ENCODE measurements at regions not wholly inside any gene's neighbourhood (a gene's known extent, or its start where the extent isn't known, plus 50 kb on each side); places are given as distances from the start of the nearest gene placed in this dataset.

- no peaks in the 10 kb centered on the region for H3K79me1 ChIP-seq (ENCODE audit: low read depth in 1 of 2, low read length in 2 of 2)
- H4K91ac ChIP-seq (ENCODE audit: insufficient read depth, low read depth, low read length) = no peak overlapping the region
- H2BK120ac ChIP-seq (ENCODE audit: low read depth, low read length) = no peak overlapping the region
- no peak overlapping the region for H3K4ac ChIP-seq (ENCODE audit: low read depth, low read length)
- no peak overlapping the region for H3K23ac ChIP-seq (ENCODE audit: low read depth, low read length)
- no peak overlapping the region for H4K5ac ChIP-seq (ENCODE audit: low read depth, low read length)
- no peak overlapping the region for H2AK5ac ChIP-seq (ENCODE audit: low read depth, low read length)
- BruUV-seq (replicated peaks) = no TSS peak
- H3K4me1 ChIP-seq (ENCODE audit: control insufficient read depth, insufficient read depth, low read length) = no peaks in the 10 kb centered on the region
- dilution Hi-C loops (cut with HindIII; ENCODE audit: low sequenced_read_pairs, unreplicated experiment) = no loop called here
- TF ChIP-seq RCOR1 (IDR thresholded peaks at IDR 0.05; ENCODE audit: insufficient replicate concordance, low read length) (no peak), POLR2A (IDR thresholded peaks at IDR 0.05; ENCODE audit: low read depth, low read length) (no peak), MAZ (IDR thresholded peaks at IDR 0.05; ENCODE audit: borderline replicate concordance, low read depth, low read length) (no peak), RFX5 (IDR thresholded peaks at IDR 0.05; ENCODE audit: low read depth, low read length) (no peak), RAD21 (IDR thresholded peaks at IDR 0.05; ENCODE audit: low read length) (no peak), BHLHE40 (IDR thresholded peaks at IDR 0.05; ENCODE audit: low read depth, low read length) (no peak), CEBPB (IDR thresholded peaks at IDR 0.05; ENCODE audit: low read depth, low read length) (no peak), USF2 (IDR thresholded peaks at IDR 0.05; ENCODE audit: low read depth, low read length) (no peak), NFE2L2 (IDR thresholded peaks at IDR 0.05; ENCODE audit: low read depth, low read length) (no peak)
- in situ Hi-C loops (cut with MboI; ENCODE audit: low sequenced_read_pairs) = no loop called here
- CTCF ChIA-PET = no interaction called here
- no peak overlapping the region for H2BK20ac ChIP-seq (ENCODE audit: low read depth, low read length)
- H2AK9ac ChIP-seq (replicated peaks; ENCODE audit: low read depth, low read length, poor library complexity) = no peak overlapping the region
- WGBS, 2 experiments (ENCODE audit: extremely low coverage in 2 of 2, insufficient read length in 1 of 2) = no CpG with 5 or more reads among the region's 4 CpGs
- DNase-seq (no peak), ATAC-seq (ENCODE audit: low read depth) (no peak)
- no peak overlapping the region for H4K8ac ChIP-seq (ENCODE audit: low read depth in 2 of 2, low read length in 2 of 2)
- no peak overlapping the region for H3K27ac ChIP-seq (ENCODE audit: insufficient read depth, low read length)
- no peak overlapping the region for H2BK15ac ChIP-seq (ENCODE audit: low read depth, low read length)
- H3K36me3 ChIP-seq (ENCODE audit: control insufficient read depth, insufficient read depth, low read length) = no peaks in the 10 kb centered on the region
- H3K18ac ChIP-seq (ENCODE audit: low read depth, low read length) = no peak overlapping the region
- H3K56ac ChIP-seq (ENCODE audit: extremely low read depth, insufficient read depth, low read length) = no peak overlapping the region
- H3K14ac ChIP-seq (replicated peaks; ENCODE audit: low read depth, low read length) = no peak overlapping the region
- no peaks in the 10 kb centered on the region for H3K9me3 ChIP-seq (ENCODE audit: control insufficient read depth, insufficient read depth, low read length)
- H3K9ac ChIP-seq (ENCODE audit: low read depth, low read length) = no peak overlapping the region
- H4K20me1 ChIP-seq (ENCODE audit: insufficient read depth, low read length) = no peaks in the 10 kb centered on the region
- H3K9me1 ChIP-seq (ENCODE audit: insufficient read depth, low read length) = no peaks in the 10 kb centered on the region
- H3K4me2 ChIP-seq (ENCODE audit: low read depth, low read length) = no peak overlapping the region
- H2AFZ ChIP-seq (replicated peaks; ENCODE audit: low read length, poor library complexity) = no peak overlapping the region
- H3K27me3 ChIP-seq (ENCODE audit: control insufficient read depth, insufficient read depth, low read length) = no peaks in the 10 kb centered on the region
- POLR2A ChIA-PET (ENCODE audit: unreplicated experiment) = interaction anchor here (0.6 kb wide), 1 partner anchor 21 kb away, joined by 3 read pairs; no protein-coding TSS in a partner anchor
- no peak overlapping the region for H3K4me3 ChIP-seq (ENCODE audit: insufficient read depth, low read depth, low read length)
- no peak overlapping the region for H2BK5ac ChIP-seq (ENCODE audit: low read depth, low read length, poor library complexity, severe bottlenecking)
- intact Hi-C loops (cut with micrococcal nuclease) = no loop called here
Measured at GRCh38 chr5:89064736-89065135, 181.8 kb upstream of the MEF2C start.
